ENCODE measurements at regions not wholly inside any gene's neighbourhood (a gene's known extent, or its start where the extent isn't known, plus 50 kb on each side); places are given as distances from the start of the nearest gene placed in this dataset.

DNA sequence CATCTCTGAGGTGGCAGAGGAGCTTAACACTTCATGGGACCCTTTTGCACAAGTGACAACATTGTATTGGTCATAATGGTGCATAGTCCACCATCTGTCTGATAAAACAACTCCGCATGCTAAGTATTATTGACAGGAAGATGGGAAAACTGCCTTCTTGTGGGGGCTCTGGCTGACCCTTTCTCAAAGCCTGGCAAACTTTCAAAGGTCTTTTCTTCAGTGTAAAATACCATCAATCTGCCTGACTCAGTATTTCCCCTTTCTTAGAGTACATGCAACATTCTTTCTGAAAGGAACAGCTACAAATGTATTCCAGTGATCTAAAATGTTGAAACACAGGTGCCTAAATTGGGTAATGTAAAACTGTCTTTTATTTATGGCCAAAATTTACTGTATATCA is 89.1 kb downstream of the NAA11 start:
- no peak for DNase-seq
- TF ChIP-seq POLR2A (IDR thresholded peaks at IDR 0.05; ENCODE audit: low read length) (no peak), GATA1 (IDR thresholded peaks at IDR 0.05; ENCODE audit: low read depth, low read length) (no peak)

DNA sequence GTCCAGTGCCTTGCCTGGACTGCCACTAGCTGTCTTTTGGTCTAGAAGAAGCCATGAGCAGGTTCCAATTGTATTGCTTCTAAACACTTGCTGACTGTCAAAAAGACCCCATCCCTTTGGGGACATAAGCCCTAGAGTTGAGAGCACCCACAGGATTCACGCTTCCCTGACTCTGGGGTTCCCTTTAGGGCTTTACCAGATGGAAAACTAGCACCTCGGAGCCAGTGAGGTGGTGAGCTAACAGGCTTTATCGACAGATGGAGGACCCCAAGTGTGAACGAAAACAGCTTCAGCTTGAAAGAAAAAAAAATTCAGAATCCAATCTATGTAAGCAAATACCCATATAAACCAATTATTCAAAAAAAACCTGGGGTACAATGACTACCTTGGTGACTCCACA is 90.8 kb downstream of the NAA11 start:
- DNase-seq = no peak
- TF ChIP-seq POLR2A (IDR thresholded peaks at IDR 0.05; ENCODE audit: low read length) (no peak), GATA1 (IDR thresholded peaks at IDR 0.05; ENCODE audit: low read depth, low read length) (no peak)

DNA sequence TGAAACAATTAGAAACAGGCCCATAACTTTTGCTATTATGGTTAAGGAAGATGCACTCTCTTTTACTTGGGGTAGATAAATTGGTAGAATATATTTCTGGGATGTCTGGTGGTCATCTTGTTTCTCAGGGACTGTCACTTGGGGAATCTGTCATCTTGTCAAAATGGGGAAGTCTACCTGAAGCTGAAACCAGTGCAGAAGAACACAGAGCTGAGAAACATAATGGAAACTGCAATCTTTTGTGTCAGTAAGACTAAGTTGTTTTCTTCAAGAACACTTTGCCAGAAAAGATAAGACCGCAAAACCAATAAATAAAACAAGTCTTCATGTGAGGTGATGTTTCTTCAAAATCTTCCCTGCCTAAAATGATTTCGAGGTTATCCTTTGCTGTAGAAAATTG is 92.0 kb downstream of the NAA11 start:
- no peak for DNase-seq
- TF ChIP-seq GATA1 (IDR thresholded peaks at IDR 0.05; ENCODE audit: low read depth, low read length) (no peak), POLR2A (IDR thresholded peaks at IDR 0.05; ENCODE audit: low read length) (no peak)

DNA sequence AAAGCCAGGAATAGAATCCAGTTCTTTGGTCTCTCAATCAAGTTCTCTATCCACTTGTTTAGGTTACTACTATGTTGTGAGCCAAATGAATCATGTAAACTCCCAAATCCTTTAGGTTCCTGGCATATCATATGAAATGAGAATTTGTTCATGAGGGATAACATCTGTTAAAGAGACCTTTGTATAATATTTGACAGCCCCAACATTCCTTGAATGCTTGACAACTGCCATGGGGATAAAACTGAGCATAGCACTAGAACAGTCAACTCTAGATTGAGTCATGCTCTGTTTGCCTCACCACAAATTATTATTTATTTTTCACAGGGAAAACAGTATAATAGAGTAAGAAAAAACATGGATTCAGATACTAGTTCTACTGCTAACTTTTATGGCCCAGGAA is 93.3 kb downstream of the NAA11 start:
- DNase-seq = no peak
- TF ChIP-seq GATA1 (IDR thresholded peaks at IDR 0.05; ENCODE audit: low read depth, low read length) (no peak), POLR2A (IDR thresholded peaks at IDR 0.05; ENCODE audit: low read length) (no peak)

DNA sequence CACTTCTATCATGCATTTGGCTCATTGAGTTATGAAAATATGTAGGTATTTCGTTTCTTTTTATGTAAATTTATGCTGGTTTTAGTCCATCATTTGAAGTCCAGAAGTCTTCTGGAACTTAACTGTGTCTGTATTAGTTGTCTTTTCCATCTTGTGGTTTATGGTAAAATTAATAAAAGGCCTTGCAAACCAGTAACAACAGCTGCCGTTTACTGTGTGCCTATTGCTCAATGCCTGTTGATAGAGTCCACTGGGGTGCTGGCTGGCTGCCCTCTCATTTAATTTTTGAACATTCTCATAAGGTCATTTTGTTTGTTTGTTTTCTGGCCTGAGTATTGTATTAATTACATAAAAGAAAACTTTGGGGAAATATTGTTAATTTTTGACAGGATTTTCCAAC is 98.0 kb downstream of the NAA11 start:
- no peak for DNase-seq
- TF ChIP-seq POLR2A (IDR thresholded peaks at IDR 0.05; ENCODE audit: low read length) (no peak), GATA1 (IDR thresholded peaks at IDR 0.05; ENCODE audit: low read depth, low read length) (no peak)

DNA sequence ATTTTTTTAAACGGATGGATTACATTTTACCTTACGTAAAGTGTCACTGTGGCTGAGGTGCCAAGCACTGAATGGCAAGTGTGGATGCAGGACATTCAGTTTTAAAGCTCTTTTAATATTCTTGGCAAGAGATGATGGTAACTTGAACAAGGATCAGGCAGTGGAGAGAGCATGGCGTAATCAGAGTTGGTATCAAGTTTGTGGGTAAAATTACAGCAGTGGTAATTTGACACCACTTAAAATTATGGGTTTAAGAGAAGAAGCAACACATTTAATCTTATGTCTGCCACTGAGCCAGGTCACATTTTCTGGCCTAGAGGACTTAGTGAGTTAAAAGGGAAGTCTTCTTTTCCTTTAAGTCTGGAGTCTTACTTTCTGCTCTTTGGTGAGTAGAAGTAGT is 100.5 kb downstream of the NAA11 start:
- TF ChIP-seq POLR2A (IDR thresholded peaks at IDR 0.05; ENCODE audit: low read length) = no peak
- no peak for TF ChIP-seq GATA1 (IDR thresholded peaks at IDR 0.05; ENCODE audit: low read depth, low read length)
- no peak for DNase-seq

DNA sequence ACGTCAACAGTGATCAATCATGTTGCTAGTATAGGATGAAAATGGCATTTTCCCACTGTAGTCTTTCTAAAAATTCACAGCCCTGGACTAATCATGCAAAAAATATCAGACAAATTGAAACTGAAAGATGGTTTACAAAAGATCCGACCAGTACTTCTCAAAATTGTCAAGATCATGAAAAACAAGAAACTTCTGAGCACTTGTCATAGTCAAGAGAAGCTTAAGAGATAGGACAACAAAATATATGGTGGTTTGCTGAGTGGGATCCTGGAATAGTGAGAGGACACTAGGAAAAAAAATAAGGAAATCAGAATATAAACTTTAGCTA is 101.1 kb downstream of the NAA11 start:
- no peak for DNase-seq
- no peak for TF ChIP-seq GATA1 (IDR thresholded peaks at IDR 0.05; ENCODE audit: low read depth, low read length)
- TF ChIP-seq POLR2A (IDR thresholded peaks at IDR 0.05; ENCODE audit: low read length) = no peak

DNA sequence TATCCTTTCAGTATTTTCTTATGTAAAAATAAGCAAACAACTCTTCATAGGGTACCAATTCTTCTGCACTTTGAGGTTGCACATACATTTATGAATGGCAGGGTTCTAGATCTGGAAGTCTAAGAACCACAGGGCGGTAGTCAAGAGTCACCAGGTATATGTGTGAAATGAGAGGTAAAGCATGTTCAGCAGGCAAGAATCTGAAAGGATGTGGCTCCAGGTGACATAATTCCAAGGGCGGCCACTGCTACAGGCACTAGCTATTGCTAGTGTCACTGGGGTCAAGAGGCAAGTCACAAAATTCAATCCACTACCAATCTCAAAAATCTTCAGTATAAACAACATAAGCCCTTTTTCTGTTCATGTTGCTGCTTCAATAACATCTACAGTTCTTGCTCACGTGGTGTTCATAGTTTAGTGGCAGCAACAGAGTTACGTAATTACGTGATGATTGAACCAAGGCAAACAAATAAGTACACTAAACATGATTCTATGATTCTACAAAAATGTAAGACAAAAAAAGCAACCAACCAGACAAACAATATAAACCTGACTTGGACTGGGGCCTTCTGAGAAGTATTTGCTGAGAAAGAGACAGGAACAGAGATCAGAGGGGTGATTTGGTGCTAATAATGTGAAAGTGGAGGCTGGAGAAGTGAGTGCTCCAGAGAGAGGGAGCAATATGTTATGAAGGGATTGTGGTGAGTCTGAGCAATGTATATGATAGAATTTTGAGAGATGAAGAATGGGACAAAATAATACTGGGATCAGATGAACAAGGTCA is 101.7 kb downstream of the NAA11 start:
- TF ChIP-seq GATA1 (IDR thresholded peaks at IDR 0.05; ENCODE audit: low read depth, low read length) = no peak
- DNase-seq = no peak

DNA sequence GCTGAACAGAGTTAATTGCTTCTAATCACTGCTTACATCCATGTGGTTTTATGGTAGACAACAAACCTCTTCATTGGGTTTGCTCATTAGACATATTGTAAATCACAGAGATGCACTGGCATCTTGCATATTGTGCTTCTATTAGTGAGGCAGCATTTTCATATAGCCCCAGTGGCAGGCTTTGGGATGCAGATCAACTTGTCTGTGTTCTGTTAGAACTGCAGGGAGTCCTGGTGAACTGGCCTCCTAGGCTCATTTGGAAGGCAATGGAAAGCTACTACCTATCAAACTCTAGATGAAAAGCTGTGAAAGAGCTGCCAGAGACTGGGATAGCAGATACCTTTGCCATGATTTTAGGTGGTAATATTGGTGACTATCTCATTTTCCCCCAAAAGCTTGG is 108.8 kb downstream of the NAA11 start:
- TF ChIP-seq POLR2A (IDR thresholded peaks at IDR 0.05; ENCODE audit: low read length) = no peak
- no peak for TF ChIP-seq GATA1 (IDR thresholded peaks at IDR 0.05; ENCODE audit: low read depth, low read length)
- DNase-seq = no peak

DNA sequence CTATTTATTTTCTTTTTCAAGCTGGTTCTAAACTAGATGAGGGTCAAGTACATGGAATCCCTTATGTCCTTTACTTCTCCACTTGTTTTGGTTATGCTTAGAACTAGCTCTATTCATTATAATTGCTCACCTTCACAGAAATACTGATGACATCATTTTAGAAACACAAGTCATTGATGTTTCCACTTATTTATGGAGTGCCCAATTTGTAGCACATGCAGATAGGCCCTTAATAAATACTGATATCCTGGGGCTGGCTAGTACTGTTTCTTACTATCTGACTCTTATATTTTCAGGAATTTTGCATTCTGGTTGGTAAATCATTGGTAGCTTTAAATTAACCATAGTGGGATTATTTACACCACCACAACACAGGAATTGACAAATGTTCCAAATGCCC is 112.2 kb downstream of the NAA11 start:
- no peak for TF ChIP-seq POLR2A (IDR thresholded peaks at IDR 0.05; ENCODE audit: low read length)
- TF ChIP-seq GATA1 (IDR thresholded peaks at IDR 0.05; ENCODE audit: low read depth, low read length) = no peak
- no peak for DNase-seq

DNA sequence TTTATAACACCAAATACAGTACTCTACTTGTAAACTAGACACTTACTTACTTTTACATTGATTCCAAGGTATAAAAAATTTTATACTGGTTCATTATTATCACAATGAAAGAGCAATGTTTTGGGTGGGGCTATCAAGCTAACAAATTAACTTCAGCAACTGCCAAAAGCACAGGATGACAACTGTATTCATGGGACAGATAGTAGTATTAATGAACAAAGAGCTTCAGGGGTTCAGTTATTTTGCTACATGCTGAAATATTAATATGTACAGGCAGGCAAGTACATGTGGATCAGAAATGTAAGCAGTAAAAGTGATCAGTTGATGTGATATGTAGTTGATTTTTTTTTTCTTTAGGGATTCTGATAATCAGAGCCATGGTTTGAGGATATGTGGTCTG is 112.9 kb downstream of the NAA11 start:
- DNase-seq = no peak
- TF ChIP-seq POLR2A (IDR thresholded peaks at IDR 0.05; ENCODE audit: low read length) = no peak
- no peak for TF ChIP-seq GATA1 (IDR thresholded peaks at IDR 0.05; ENCODE audit: low read depth, low read length)

DNA sequence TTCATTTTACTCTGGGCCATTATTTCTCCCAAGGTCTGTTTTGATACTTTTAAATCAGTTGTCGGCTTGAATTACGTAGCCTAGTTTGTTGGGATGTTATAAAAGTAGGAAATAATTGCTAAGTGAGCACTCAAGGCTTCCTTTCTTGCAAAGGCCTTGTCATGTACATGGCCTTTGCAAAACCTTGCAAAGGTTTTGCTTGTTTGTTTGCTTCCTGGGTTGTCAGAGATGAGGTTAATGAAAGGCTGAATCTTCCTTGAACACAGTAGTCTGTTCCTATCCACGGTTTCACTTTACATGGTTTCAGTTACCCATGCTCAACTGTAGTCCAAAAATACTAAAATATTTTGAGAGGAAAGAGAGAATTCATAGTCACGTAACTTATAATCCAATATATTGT is 113.5 kb downstream of the NAA11 start:
- TF ChIP-seq POLR2A (IDR thresholded peaks at IDR 0.05; ENCODE audit: low read length) = no peak
- no peak for DNase-seq

DNA sequence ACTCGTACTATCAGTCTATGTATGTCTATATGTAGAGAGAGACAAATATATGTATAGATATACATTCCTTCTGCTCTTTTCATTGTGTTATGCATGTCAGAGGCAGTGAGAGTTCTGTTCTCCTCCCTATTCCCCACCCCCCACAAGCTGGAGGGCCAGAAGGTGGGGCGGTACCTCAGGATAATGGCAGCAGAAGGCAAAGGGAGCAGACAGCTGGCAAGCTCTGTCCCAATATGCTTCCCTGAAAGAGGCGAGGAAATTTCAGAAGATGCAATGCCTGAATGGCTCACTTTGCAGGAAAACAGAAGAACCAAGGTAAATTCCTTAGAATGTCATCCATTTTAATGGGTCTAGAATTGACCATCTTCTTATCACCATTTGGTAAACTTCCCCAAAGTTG is 114.4 kb downstream of the NAA11 start:
- TF ChIP-seq POLR2A (IDR thresholded peaks at IDR 0.05; ENCODE audit: low read length) = no peak
- TF ChIP-seq GATA1 (IDR thresholded peaks at IDR 0.05; ENCODE audit: low read depth, low read length) = no peak
- no peak for DNase-seq

DNA sequence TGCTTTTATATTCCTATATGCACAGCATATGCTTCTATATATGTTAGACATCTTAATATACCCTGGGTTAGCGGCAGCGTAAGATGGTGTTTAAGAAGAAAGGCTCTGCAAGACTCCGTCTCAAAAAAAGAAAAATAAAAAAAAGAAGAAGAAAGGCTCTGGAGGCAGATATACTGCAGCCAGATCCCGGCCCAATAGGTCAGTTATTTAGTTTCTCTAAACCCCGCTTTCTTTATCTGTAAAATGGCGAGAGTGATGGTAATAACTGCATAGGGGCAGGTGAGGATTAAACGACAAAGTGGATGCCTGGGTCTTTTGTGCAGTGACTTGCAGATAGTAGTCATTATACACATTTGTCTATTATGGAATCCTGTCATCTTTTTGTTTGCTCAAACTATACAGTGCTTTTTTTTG is 115.2 kb downstream of the NAA11 start:
- DNase-seq = no peak
- TF ChIP-seq POLR2A (IDR thresholded peaks at IDR 0.05; ENCODE audit: low read length) = no peak
- no peak for TF ChIP-seq GATA1 (IDR thresholded peaks at IDR 0.05; ENCODE audit: low read depth, low read length)

DNA sequence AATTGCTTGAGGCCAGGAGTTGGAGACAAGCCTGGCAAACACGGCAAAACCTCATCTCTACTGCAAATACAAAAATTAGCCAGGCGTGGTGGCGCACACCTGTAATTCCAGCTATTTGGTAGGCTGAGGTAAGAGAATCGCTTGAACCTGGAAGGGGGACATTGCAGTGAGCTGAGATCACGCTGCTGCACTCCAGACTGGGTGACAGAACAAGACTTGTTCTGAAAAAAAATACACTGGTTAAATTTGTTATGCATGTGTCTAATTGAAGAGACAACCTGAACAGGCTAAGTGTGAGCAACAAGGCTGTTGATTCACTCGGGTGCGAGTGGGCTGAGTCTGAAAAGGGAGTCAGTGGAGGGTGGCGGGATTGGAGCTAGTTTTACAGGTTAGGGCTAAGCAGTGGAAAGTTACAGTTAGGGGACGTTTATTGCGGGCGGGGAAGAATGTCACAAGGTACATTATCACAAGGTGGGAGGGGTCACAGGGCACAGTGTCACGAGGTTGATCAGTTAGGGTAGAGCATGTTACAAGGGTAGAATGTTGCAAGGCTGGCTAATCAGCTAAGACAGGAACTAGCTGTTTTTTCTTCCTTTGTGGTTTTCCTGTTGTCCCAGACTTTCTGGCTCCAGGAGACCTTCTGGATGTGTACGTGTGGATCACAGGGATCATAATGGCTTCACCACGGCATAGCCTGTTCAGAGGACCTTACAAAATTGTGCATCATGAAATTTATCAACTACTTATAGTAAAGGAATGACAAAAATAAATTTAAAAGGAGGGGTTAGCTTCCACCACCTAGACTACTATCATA is 115.8 kb downstream of the NAA11 start:
- peak; percentile 55 to 69 for DNase-seq
- TF ChIP-seq GATA1 (IDR thresholded peaks at IDR 0.05; ENCODE audit: low read depth, low read length) (no peak), POLR2A (IDR thresholded peaks at IDR 0.05; ENCODE audit: low read length) (no peak)
